GM19395 (cell line): ENCODE measurements at regions not wholly inside any gene's neighbourhood (a gene's known extent, or its start where the extent isn't known, plus 50 kb on each side); places are given as distances from the start of the nearest gene placed in this dataset.
A peak's percentile ranks its signal among the peaks of the same experiment; 100 is the strongest.
"Not testable (repeated sequence)": the region's sequence is repeated elsewhere in the genome, so short reads cannot be mapped to it uniquely, and the experiment has no call there.

ENCODE experiments used
- ATAC-seq: cut with Tn5 transposase; IDR thresholded peaks from one replicate; pipeline ENCODE4 v1.9.1; 2021; ENCODE audit warnings: mild to moderate bottlenecking, moderate library complexity; ENCODE audit not compliant: unreplicated experiment

GRCh38 chr2:13504808-13505207 lies 788.1 kb downstream of the TRIB2 start:
- ATAC-seq, result no peak

GRCh38 chr2:13508671-13509070 lies 791.9 kb downstream of the TRIB2 start:
- ATAC-seq, result no peak

GRCh38 chr2:13515254-13515653 lies 798.5 kb downstream of the TRIB2 start:
- ATAC-seq, result no peak

GRCh38 chr2:13522096-13522495 lies 805.4 kb downstream of the TRIB2 start:
- no peak for ATAC-seq

GRCh38 chr2:13522917-13523821 lies 806.4 kb downstream of the TRIB2 start:
- ATAC-seq, result peak; percentile 96

- no peak for ATAC-seq
Measured at GRCh38 chr2:13524492-13524891, 807.8 kb downstream of the TRIB2 start.

GRCh38 chr2:13531735-13532410 lies 815.1 kb downstream of the TRIB2 start:
- ATAC-seq, result not testable (repeated sequence)

GRCh38 chr2:13532781-13533523 lies 816.2 kb downstream of the TRIB2 start:
- ATAC-seq, result not testable (repeated sequence)

GRCh38 chr2:13533524-13533922 lies 816.8 kb downstream of the TRIB2 start:
- no peak for ATAC-seq

GRCh38 chr2:13536941-13537340 lies 820.2 kb downstream of the TRIB2 start:
- ATAC-seq, result no peak

- no peak for ATAC-seq
Measured at GRCh38 chr2:13537771-13538349, 821.1 kb downstream of the TRIB2 start.

GRCh38 chr2:13539296-13539695 lies 822.6 kb downstream of the TRIB2 start:
- ATAC-seq, result no peak

GRCh38 chr2:13542061-13542460 lies 825.3 kb downstream of the TRIB2 start:
- no peak for ATAC-seq

- ATAC-seq, result no peak
Measured at GRCh38 chr2:13542642-13543041, 825.9 kb downstream of the TRIB2 start.

GRCh38 chr2:13543550-13543949 lies 826.8 kb downstream of the TRIB2 start:
- ATAC-seq, result peak; percentile 68

- no peak for ATAC-seq
Measured at GRCh38 chr2:13545320-13545719, 828.6 kb downstream of the TRIB2 start.

GRCh38 chr2:13546131-13546530 lies 829.4 kb downstream of the TRIB2 start:
- no peak for ATAC-seq

- no peak for ATAC-seq
Measured at GRCh38 chr2:13550285-13551231, 833.8 kb downstream of the TRIB2 start.

- ATAC-seq, result no peak
Measured at GRCh38 chr2:13558368-13558767, 841.6 kb downstream of the TRIB2 start.

GRCh38 chr2:13560322-13560721 lies 843.6 kb downstream of the TRIB2 start:
- no peak for ATAC-seq
